Ureter (tissue), 1 donor: ENCODE measurements at regions not wholly inside any gene's neighbourhood (a gene's known extent, or its start where the extent isn't known, plus 50 kb on each side); places are given as distances from the start of the nearest gene placed in this dataset.

Experiments
- DNase-seq: peaks from one replicate; pipeline ENCODE4 v3.0.0-alpha.2; 2020; ENCODE audit warnings: low spot score
- donor health status: DM: yes; HTN: yes; CAD: no.

DNA sequence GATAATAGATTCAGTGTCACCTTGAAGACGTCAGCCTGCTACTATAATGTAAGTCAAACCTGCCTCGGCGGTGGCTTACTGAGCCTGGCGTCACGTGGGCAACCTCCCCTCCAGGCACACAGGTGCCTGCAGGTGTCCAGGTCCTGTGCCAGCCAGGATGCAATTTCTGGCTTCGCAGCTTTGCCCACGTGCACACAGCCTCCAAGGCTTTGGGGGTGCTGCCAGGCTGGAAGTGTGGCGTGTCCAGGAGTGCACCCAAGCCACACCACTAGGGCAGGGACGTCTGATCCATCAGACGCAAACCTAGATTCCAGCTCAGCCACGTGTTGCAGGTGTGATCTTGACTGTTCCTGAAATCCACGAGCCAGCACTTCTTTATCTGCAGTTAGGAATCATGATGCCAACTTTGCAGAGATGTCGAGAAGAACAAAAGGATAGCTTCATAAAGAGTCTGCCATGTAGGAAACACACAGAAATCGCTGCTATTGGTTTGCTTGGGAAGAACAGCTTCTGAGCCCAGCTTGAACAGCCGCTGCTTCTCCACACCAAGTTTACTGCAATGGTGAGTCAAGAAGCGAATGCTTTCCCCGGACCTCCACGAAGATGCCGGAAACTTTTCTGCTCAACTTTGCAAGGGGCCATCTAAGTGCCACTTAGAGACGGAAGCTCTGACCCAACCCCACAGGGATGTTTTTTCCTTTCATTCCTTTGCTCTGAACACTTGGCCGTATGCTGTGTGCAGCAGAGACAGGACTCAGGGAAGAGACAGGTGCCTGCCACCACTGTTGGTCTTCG lies 84.2 kb upstream of the SALL3 start:
- no peak for DNase-seq

DNA sequence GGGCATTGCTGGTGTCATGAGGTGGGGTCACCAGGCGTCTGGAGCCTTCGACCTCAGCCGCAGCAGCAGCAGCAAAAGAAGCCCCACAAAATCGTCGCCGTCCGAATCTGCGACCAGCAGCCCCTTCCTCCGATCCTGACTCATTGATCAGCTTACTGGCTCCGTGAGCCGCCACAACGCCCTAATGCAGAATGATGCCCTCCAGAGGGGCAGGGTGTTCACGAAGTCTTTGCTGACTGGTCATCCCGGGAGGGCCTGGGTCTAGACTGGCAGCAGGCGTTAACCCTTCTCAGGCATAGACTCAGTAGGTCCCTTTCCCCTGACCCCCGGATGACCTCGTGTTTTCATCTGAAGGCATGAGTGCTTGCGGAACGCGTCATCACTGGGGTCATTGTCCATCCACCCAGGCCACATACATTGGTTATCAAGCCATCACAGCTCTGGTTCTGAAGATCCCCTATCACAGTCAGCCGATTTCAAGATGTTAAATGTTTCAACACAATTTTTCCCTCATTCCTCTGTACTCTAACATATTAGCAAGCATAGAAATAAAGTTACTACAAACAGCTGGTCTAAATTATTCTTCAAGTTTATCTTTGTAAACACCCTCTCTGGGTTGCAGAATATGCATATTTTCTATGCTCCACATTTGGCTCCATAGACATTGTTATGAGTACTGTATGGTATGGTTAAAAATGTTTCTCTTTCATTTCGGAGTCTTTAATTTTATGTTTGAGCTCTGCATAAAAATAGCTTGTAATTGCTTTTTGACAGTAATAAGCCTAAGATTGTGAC lies 83.3 kb upstream of the SALL3 start:
- no peak for DNase-seq

DNA sequence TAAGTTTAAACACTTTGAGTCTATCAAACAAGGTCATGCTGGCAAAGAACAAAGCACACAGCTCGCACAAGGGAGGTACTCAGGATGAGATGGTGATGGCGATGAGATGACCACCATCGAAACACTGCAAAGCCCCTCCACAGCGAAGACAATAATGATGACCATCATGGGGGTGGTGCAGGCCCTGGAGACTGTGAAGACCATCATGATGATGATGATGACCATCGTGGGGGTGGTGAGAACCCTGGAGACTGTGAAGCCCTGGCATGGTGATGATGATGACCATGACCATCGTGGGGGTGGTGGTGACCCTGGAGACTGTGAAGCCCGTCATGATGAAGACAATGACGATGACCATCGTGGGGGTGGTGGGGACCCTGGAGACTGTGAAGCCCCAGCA lies 81.6 kb upstream of the SALL3 start:
- DNase-seq, result no peak

DNA sequence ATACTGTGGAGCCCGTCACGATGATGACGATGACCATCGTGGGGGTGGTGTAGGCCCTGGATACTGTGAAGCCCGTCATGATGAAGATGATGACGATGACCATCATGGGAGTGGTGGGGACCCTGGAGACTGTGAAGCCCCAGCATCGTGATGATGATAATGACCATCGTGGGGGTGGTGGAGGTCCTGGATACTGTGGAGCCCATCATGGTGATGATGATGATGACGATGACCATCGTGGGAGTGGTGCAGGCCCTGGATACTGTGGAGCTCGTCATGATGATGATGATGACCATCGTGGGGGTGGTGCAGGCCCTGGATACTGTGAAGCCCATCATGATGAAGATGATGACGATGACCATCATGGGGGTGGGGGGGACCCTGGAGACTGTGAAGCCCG lies 81.0 kb upstream of the SALL3 start:
- no peak for DNase-seq

DNA sequence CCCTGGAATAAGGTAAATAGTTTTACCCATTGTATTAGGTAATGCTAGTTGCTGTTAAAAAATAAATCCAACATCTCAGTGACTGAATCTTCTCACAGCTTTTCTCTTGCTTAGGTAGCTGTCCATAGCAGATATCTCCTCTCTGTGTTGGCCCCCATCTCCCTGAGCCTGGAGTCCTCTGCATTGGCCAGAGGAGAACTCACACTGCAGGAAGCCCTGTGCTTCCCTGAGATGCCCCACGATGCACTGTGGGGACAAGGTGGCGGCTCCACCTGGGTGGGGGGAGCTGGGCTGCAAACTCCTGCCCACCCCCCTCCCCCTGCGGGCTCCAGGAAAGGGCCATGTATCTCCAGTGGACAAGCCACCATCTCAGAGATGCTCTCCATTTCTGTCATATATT lies 80.4 kb upstream of the SALL3 start:
- no peak for DNase-seq

DNA sequence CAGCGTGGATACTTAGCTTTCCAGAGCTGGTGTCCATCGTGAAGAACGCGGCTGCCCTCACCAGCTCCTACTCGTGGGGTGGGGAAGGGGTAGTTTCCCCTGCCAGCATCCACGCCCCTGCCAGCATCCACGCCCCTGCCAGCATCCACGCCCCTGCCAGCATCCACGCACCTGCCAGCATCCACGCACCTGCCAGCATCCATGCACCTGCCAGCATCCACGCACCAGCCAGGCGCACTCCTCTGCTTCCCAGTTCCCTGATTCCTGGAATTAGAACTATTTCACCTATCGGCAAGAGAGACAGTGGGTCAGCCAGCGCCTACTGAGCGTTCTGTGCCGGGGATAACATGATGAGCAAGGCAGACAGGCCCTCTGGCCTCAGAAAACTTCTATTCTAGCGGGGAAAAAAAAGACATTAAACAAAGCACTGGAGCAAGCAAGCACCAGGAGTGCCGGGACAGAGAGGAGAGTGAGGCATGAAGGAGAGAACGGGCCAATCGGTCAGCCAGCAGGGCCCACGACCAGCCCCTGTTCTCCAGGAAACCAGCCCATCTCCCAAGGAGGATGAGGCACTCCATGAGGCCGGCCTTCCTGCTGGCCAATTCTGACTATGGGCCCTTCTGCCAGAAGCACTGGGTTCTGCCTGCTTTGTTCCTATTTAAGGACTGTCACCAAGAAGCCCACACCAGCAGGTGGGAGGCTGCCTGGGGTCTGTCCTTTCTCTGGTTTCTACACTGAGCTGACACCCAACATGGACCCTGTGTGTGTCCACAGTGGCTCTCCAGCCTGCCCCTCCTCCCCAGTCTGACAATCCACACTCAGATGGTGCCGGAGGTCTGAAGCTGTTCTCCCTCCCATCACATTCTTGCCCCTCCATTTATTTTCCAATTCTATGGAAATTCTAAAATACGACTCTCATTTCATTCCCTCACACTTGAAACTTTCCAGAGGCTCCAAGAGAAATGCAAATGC lies 78.4 kb upstream of the SALL3 start:
- no peak for DNase-seq

DNA sequence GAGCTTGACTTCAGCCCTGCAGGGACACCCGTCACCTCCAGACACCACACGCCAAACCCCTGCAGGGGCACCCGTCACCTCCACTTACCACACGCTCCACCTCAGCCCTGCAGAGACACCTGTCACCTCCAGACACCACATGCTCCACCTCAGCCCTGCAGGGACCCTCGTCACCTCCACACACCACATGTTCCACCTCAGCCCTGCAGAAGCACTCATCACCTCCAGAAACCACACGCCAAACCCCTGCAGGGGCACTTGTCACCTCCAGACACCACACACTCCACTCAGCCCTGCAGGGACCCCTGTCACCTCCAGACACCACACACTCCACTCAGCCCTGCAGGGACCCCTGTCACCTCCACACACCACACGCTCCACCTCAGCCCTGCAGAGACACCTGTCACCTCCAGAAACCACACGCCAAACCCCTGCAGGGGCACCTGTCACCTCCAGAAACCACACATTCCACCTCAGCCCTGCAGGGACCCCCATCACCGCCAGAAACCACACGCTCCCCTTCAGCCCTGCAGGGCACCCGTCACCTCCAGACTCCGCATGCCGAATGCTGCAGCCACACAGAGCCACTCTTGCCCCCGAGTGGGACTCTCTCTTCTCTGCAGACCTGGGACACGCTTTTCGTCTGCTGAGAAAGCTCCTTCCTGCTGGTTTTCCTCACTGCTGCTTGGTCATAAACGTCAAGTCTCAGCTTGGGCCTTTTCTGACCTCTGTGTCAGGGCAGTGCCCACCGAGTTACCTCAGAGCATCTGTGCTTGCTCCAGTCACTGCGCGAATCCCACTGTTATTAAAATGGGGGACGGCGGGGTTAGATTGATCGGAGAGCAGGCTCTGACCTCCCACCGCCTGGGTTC lies 77.5 kb upstream of the SALL3 start:
- no peak for DNase-seq

DNA sequence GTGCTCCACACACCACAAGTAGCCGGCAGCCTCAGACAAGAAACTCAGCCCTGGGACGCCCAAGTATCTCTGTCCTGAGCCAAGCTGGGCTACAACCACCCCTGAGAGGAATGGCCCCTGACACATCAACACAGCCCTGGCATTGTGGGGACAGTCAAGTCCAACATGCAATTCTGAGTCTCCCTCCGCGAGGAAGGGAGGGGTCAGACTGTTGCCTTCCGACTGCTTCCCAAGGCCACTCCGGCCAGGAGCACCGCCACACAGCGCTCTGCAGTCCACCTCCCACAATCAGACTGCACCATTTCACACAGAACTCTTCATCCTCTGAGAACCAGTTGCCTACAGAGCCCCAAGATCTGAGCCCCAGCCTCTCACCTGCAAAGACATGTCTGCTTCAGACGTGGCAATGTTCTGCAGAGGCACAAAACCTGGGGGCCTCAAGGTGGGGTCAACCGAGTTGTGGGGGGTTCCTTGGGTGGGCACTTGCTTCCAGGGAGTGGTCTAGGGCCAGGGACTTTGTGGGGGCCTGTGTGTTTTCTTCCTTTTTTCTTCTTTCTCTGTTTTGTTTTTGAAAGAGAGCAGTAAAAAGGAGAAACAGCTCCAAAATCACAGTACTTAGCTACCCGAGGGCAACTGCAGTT lies 76.7 kb upstream of the SALL3 start:
- no peak for DNase-seq

DNA sequence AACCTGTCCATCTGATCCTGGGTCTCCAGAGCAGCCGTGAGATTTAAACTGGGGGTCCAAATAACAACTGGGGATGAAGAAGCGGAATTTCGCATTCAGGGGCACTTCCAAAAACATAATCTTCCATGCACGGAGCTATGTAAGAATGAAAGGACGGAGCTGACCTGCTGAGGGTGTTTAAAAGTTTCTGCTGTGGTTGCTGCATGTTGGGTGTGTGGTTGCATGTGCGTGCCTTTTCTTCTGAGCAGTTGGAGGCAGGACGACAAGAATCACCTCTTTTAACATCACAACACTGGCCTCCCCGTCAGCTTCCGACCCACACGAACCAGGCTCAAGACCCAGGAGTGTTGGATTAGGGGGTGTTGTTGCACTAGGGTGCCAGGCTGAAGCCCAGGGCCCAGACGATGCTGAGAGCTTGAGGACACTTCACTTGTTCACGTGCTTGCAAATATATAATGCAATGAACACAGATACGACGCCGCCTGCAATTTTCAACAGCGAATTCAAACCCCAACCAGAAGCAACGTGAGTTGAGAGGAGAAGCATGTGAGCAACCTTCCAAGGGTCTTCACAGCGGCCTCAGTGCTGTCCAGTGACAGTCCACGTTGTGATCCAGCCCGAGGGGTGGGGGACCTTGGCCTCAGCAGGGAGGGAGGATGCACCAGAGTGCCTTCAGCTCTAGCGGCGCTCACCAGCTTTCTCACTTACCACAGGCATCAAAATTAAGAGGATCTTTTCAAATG lies 76.0 kb upstream of the SALL3 start:
- no peak for DNase-seq

DNA sequence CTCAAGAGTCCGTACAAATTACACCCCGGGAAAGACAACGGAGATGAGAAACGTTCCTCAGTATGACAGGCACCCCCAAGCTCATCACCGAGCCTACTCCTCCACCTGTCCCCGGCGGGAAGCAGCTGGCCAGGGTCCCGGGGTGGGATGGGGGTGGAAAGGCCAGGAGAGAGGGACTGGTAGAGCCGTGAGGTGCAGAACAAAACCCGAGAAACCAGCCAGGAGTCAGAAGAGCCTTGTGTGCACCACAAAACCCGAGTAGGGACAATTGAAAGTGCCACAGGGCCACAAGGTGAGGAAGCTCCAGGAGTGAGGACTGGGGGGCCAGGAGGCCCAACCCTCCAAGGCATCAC lies 75.5 kb upstream of the SALL3 start:
- no peak for DNase-seq

DNA sequence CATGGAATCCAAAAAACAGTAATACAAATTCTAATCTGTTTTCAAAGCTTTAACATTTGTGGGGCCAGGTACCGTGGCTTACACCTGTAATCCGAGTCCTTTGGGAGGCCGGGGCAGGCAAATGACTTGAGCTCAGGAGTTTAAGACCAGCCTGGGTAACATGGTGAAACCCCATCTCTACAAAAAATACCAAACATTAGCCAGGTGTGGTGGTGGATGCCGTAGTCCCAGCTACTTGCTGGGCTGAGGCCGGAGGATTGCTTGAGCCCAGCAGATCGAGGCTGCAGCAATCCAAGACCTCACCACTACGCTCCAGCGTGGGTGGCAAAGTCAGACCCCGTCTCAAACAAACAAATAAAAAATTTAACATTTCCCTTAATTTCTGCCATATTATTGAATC lies 74.3 kb upstream of the SALL3 start:
- no peak for DNase-seq

DNA sequence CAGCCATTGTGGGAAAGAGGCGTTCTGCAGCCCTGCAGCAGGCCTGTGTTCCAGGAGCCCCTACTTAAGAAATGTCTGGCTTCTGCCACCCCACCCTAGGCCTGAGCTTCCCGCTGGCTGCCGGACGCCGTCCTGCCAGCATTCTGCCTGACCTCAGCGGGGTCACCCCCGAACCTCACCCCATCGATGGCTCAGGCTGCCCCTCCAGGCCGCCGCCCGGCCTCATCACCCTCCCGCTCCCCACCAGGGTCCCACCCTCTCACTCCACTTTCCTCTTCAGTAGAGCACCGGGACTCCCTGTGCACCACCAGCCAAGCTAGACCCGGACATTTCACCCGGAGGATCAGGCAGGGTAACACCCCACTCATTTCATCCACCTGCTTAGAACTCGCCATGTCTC lies 73.6 kb upstream of the SALL3 start:
- DNase-seq, result no peak

DNA sequence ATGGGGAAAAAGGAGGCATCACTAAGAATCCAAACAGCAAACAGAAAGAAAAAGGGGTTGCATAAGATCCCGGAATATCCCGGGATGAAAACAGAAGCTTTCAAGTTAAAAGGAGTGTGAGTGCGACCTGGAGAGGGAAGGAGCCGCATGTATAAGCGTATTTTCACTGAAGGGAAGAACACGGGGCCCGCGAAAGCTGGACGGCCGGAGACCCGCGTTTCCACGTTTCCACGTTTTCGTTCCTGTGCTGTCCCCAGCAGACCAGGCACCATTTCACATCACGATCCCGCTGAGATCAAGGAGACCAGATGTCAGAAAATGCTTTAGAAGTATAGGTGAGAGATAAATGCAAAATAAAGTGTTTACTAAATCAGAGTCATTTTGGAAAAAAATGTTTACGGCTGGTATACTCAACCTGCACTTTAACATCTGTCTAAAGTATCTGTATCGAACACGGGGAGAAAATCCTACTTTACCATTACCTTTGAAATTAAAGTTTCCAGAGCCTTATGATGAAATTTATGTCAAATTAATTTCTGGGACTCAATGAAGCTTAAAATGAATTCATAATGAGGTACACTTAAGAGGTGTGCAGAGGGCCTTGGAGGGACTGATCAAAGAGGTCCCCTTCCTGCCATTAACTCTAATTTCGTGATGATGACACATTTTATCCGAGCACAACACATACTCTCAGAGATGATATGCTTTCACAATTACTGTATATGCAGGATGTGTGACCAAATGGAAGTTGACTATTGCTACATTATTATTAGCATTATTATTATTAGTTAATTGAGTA lies 71.0 kb upstream of the SALL3 start:
- DNase-seq, result no peak

DNA sequence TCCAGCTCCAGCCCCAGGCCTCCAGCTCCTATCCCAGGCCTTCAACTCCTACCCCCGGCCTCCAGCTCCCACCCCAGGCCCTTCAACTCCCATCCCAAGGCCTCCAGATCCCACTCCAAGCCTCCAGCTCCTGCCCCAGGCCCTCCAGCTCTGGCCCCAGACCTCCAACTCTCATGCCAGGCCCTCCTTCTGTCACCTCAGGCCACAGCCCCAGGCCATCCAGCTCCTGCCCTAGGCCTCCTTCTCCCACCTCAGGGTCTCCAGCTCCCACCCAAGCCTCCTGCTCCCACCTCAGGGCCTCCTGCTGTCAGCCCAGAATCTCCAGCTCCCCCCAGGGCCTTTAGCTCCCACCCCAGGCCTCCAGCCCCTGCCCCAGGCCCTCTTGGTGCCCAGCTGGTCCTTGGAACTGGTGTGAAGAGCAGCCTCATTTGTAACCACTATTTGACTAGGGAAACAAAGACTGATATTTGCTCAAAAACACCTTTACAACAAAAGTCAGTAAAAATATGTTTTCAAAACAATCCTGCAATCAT lies 67.8 kb upstream of the SALL3 start:
- no peak for DNase-seq

DNA sequence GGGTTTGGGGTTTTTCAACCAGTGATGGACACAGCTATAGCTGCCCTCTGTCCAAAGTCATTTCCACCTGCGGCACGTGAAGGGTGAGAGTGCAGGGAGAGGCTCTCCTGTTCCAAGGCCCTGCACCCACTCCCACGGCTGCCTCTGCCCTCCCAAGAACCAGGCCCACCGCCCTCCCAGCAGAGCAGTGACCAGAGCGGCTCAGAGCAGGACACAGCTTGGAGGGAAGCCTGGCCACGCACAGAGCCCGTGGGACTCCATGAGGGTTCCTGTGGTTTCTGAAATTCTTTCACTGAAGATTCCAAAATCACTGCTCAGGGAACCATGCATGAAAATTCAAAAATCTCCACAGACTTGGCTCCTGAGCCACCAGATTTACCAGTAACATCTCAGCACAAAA lies 67.3 kb upstream of the SALL3 start:
- no peak for DNase-seq

DNA sequence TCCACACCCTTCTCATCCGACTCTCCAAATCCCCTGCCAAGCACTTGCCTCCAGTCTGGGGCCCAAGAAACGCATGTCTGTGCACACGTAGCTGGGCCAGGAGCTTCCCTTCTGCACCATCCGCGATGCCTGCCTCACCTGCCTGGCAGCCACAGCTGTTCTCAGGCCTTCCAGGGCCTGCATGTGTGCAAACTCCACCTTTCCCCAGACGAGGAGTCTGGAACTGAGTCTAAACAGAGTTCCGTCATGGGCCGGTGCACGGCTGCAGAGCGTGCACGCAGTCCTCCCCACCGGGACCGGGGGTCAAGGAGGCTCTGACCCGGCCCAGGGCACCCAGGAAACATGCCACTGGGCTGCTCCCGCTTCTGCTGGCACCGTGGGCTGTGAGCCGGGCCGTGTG lies 66.8 kb upstream of the SALL3 start:
- no peak for DNase-seq

DNA sequence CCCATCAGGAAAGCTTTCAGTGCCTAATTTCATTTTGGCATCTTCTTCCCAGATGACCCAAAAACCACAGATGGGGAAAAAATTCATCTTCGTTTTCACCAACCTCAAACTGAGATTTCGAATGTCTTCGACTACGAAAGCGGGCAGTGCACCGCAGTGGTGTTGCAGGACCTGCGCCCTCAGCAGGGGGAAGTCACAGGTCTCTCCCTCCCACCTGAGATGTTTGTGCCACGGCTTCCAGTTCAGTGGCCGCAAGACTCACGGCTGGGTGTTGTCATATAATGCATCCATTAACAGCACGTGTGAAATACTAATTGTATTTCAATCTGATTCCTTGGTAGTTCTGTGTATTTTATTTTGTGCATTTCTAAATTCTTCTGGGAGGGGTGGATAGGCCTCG lies 66.2 kb upstream of the SALL3 start:
- DNase-seq, result no peak

DNA sequence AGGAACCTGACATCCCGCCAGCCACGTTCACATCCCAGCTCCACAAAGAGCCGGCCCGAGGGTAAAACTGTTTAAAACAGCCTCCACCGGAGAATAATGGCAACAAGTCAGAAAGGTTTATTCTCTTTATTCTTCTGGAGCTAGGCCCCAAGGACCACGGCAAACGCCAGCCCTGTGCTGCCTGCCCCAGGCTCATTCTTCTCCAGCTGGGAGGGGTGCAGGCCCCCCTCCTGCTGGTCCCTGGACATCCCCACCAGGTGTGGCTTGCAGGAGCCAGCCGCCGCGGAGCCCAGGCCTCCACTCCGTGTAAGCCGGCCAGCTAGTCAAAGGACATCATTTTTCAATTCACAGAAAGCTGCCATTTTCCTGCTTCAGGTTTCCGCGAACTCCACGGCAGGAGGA lies 65.8 kb upstream of the SALL3 start:
- no peak for DNase-seq
